ENCODE measurements at regions not wholly inside any gene's neighbourhood (a gene's known extent, or its start where the extent isn't known, plus 50 kb on each side); places are given as distances from the start of the nearest gene placed in this dataset.

GRCh38 chr7:156445997-156446761 is 194.4 kb upstream of the RNF32 start:
- DNase-seq = no peak

- DNase-seq = no peak
These were observed 198.1 kb upstream of the RNF32 start for GRCh38 chr7:156442516-156442915.

DNA sequence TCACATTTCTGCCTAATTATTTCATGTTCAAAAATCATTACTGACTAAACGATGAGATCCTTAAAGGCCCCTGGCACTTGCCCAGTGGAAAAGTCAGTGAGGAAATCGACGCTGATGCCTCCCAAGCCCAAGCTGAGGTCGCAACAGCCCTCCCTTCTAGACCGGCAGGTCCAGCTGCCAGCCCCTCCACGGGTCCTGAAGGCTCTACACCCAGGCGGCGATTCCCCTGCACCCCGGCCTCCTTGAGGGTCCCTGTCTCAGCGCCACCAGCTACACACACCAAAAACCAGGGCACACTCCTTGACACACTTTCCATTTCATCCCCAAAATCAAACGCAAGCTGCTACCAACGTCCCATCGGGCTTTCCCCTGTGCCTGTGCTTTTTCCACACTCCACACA is 200.1 kb upstream of the RNF32 start:
- no peak for DNase-seq

DNA sequence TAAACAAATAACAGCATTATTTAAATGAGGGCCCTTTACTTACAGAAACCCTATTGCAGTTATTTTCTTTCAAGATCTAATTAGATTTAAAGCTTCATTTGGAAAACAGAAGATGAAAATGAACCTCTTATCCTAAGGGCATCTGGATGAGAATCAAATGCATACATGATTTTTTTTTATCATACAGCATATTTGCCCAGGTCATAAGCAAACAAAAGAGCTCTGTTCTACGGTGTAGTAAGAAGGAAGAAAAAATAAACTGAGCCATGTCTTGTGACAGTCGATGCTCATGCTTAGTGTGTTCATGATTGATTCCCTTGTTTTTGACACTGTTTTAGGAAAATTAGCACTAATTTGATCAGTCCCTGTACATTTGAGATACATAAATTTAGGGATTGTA is 202.6 kb upstream of the RNF32 start:
- DNase-seq = no peak

DNA sequence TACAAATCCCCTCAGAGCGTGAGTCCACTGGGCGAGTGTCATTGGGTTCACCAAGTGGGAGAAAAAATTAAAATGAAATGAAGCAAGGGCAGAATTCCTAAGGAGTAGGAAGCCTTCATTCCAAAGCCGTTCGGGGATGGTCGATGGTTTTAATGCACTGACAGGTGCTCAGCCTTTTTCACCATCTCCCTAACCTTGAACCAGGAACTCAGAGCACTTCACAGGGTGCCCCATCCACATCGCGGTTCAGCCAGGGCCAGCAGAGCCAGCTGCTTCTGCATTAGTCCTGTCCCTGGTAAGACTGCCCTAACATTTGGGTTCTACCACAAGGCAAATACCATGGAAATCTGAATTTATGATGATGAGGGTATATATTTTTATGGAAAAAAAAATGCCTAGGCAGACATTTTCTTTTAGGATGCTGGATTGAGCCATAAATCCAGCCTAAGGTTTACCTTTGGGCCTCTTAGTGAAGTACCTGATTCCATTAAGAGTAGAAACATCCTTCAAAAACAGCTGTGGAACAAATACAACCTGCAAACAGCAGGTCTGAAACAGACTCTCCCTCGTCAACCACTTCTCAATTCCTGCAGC is 203.5 kb upstream of the RNF32 start:
- DNase-seq = no peak

DNA sequence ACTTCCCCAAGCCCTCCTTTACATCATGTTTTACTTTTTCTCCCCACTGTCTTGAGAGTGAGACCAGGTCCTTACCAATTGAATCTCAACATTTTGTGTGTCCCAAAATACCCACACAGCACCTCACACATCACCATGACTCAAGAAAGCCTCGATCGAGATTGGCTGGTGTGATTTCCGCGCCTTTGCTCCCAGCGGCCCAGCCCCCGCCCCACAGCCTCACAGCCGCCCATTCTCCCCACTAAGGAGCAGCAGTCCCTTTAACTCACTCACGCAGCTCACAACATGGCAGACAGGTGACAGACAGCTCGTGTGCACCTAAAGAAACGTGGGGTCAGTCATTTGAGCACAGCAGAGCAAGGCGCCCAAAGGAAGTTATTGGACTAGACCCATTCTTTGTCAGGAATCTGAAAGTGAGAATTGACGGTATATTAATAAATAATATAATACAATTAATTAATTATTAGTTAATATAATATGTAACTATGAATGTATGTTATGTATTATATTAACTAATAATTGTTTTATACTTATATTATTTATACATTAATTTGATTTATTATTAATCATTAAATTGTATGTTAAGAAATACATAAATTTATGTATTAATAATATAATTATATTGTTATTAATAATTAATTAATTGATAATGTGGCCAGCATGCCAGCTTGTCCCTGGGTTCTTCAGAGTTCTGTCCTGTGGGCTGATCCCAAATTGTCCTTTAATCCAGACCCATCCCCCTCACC is 204.9 kb upstream of the RNF32 start:
- no peak for DNase-seq

GRCh38 chr7:156434706-156435105 is 205.9 kb upstream of the RNF32 start:
- DNase-seq = no peak

DNA sequence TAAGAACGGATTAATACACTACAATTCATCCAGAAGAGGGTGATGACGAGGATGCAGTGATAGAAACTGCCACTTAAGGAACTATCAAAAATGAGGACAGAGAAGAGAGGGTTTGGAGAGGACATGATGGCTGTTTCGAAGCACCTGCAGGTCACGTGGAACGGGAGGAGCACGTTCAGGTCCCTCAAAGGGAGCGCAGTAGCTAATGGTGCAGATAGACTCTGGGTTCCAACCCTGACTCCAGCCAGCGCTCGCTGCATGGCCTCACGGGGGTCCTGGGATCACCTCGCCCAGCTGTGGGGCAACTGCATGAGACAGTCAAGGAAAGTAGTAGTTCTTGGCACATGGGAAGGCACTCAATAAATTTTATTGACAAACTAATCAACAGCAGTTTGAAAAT is 208.6 kb upstream of the RNF32 start:
- DNase-seq = no peak

DNA sequence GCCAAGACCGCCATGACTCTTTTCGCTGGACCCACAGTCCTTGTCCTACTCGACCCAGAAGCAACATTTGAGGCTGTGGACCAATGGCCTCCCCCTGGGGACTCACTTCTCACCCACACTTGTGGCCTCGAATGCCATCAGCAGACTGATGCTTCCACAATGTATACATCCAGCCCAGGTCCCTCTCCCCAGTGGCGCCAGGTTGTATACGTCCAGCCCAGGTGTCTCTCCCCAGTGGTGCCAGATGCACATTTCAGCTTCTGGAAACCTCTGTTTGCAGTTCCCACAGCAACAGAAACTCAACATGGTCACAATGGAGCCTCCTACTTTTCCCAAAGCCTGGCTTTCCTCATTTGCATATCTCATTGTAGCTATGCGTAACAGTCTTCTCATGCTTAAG is 210.5 kb upstream of the RNF32 start:
- no peak for DNase-seq

DNA sequence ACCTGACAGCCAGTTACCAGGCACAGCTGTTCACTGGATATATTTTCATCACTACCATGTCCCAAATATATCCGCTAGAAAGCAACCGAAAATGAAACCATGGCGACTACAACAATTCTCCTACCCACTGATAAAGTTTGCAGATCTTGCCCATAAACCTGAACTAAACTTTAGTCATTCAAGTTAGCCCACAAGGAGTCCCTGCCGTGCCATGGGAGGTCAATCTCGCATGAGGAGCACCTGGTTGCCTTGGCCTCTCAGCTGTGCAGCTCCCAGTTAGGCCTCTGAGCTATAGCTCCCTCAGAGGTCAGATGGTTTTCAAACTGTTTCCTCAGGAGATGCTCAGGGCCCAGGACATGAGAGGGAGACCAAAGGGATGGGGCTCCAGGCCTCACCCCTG is 211.1 kb upstream of the RNF32 start:
- no peak for DNase-seq

DNA sequence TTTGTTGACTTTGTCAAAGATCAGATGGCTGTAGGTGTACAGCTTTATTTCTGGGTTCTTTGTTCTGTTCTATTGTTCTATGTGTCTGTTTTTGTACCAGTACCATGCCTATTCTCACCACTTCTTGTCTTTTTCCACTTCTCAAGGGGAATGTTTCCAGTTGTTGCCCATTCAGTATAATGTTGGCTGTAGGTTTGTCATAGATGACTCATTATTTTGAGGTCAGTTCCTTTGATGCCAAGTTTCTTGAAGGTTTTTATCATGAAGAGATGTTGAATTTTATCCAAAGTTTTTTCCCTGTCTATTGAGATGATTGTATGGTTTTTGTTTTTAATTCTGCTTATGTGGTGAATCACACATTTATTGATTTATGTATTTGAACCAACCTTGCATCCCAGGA is 216.7 kb upstream of the RNF32 start:
- no peak for DNase-seq

DNA sequence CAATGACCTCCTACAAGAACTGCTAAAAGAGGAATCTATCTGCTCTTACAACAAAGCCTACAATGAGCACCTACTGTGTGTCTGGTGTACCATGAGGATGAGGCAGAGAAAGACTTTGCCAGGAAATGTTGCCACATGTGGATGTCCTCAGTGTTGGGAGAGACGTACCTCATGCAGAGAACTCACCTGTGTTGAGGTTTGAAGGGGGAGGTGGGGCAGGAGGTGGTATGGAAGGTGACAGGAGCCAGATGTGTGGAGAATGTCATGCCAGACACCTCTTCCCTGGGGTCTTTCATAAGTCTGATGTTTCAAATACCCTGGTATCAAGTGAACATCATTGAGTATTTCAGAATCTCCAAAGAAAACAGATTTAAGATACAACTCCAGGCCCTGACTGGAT is 220.1 kb upstream of the RNF32 start:
- DNase-seq = no peak

DNA sequence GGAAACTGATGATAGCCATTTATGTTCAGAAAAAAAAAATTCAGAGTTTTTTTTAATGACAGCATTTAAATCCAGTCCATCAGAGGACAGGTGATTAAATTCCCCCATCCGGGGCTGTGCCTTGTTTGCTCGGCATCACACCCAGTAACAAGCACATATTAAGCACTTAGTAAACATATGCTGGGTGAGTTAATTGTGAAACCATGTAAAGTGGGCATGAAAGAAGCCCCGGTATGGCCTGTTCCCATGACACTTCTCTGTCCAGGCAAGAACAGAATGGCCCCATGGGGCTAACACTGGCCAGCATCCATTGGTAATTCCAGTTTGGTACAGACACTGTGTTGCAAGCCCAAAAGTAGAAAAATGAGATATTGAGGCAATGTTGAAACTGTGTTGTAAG is 220.8 kb upstream of the RNF32 start:
- no peak for DNase-seq

DNA sequence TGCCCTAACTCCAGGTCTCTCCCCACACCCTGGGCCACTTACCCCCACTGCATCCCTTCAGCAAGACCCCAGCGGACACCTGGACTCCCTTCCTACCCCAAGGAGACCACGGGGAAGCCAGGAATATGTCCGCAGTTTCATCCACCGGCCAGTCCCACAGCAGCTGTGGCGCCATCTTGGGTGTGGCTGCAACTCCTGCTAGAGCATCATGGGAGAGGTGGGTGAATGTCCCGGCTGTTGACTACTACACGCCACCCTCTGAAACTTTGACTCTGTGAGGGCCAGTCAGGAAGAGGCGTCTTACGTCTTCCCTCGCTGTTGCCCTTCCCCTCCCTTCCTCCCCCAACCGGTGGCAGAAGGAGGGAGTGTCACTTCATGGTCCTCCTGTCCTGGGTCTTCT is 238.3 kb upstream of the RNF32 start:
- no peak for DNase-seq

DNA sequence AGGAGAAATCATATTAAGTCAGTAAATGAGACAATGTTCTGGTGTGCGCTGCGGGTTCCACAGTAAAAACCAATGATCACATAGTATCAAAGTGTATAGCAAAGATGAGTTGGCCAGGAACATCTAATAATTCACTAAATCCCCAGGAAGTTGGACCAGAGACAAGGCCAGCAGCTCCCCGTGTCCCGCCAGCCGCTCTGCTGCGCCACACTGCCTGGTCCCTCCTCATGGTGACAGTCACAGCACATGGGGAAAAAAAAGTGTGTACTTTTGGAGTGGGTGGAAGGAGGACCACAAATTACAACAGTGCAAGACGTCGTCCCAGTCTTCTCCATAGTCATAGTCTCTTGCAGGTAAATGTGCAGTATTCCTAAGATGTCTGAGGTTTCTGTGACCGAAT is 239.0 kb upstream of the RNF32 start:
- no peak for DNase-seq

DNA sequence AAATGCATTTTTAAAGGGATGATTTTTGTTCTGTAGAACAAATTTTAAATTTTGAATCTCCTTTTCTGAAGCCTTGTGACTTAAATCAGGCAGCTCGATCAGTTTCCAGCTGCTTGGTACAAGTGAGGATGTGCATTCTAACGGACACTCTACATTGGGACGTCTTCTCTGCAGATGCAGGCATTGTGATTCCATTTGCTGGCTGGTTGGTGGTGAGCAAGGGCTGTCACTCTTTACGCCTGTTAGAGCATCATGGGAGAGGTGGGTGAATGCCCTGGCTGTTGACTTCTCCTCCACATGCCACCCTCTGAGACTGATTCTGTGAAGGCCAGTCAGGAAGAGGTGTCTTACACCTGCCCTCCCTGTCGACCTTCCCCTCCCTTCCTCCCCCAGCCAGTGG is 240.5 kb upstream of the RNF32 start:
- no peak for DNase-seq

- DNase-seq = no peak
These were observed 243.3 kb upstream of the RNF32 start for GRCh38 chr7:156397249-156397648.

- DNase-seq = no peak
These were observed 251.4 kb upstream of the RNF32 start for GRCh38 chr7:156389116-156389692.

GRCh38 chr7:156386097-156386496 is 254.5 kb upstream of the RNF32 start:
- no peak for DNase-seq

DNA sequence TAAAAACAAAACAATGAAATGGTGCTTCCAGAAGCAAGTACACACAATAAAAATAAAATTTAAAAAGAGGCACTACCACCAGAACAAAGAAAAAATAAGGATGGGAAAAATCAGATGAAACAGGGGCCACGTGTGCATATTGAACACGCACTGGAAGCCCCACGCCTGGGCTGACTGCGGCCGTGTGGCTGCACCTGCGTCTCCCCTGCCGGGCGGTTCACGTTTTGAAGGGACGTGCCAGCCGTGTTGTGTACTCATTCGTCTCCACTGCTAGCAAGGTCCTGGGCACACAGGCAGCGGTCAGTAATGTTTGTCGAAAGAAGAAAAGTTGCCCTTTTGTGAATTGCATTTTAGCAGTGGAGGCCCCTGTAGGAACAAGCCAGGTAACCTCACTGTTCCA is 255.9 kb upstream of the RNF32 start:
- no peak for DNase-seq

GRCh38 chr7:156383526-156383925 is 257.0 kb upstream of the RNF32 start:
- no peak for DNase-seq

DNA sequence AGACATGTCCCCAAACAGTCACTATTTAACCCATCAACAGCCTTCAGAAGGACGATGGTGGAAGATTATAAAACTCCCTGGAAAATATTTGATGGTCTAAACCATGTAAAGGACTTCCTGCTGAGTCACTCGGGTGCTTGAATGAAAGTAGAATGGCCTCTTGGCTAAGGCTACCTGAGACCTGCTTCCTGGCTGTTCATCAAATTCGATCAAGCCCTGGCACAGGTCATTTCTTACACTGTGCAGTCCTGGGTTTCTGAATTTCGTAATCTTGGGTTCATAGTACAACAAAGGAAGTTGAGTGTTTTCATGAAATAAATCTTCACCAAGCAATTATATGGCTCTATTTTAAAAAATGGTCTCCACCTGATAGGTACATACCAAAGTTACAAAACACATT is 260.3 kb upstream of the RNF32 start:
- no peak for DNase-seq

DNA sequence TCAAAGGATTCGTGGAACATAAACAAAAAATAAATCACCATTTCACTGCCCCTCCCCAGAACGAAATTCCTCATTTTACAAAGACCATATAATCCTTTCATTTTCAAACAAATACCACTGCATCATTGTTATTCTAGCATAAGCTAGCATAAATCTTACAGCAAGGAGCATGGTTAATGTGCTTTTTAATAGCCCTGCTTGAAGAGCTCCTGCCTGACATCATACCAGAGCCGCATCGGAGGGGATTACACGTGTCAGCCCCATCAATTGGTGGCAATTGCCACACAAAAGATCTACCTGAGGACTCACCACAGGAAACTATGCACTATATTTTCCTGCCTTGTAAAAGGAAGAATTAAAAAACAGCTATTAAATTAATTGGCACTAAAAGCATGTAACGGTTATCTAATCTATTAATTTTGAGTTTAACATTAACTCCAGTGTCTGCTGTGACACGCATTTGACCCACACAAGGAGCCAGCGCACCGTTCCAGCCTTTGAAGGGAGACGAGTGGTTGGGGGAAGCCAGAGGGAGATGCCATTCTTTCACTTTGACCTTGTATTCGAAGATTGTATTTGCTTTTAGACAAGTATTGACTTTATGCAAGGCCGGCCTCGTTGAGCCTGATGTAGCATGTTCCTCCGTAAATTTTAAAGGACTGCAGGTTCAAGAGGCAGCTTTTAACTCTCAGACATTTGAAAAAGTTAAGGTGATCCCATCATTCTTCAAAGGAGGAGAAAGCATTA is 261.1 kb upstream of the RNF32 start:
- no peak for DNase-seq

Data from activated naive CD4-positive, alpha-beta T cell treated with anti-CD3 and anti-CD28 coated beads, Interleukin-2, amount 50 U/mL, for 16 hours (primary cell).